ENCODE measurements at regions not wholly inside any gene's neighbourhood (a gene's known extent, or its start where the extent isn't known, plus 50 kb on each side); places are given as distances from the start of the nearest gene placed in this dataset.

GRCh38 chr10:120367341-120367740 is 89.7 kb upstream of the PLPP4 start:
- no peak for DNase-seq
- no peaks in the 10 kb centered on the region for H3K9me3 ChIP-seq
- no peaks in the 10 kb centered on the region for H4K20me1 ChIP-seq (ENCODE audit: insufficient read depth)
- H3K4me1 ChIP-seq (ENCODE audit: control insufficient read depth in 1 of 2, insufficient read depth in 2 of 2, low read depth in 1 of 2, low read length in 1 of 2) = peaks cover 0 to 6% of the 10 kb centered on the region in 2 experiments; a peak in 1 of 4 replicates
- TF ChIP-seq RCOR1 (IDR thresholded peaks at IDR 0.05; ENCODE audit: low read length) (no peak), TEAD4 (IDR thresholded peaks at IDR 0.05; ENCODE audit: borderline replicate concordance, insufficient read depth) (no peak), USF2 (IDR thresholded peaks at IDR 0.05; ENCODE audit: borderline replicate concordance, low read depth, low read length) (no peak), ZBTB33 (IDR thresholded peaks at IDR 0.05; ENCODE audit: borderline replicate concordance, low read depth) (no peak), SIN3A (IDR thresholded peaks at IDR 0.05; ENCODE audit: borderline replicate concordance, low read depth, low read length) (no peak), REST (IDR thresholded peaks at IDR 0.05; ENCODE audit: low read depth, low read length) (no peak), GATA2 (CRISPR knock-in tag; IDR thresholded peaks at IDR 0.05) (no peak), CHD2 (IDR thresholded peaks at IDR 0.05; ENCODE audit: low read length, partially characterized antibody) (no peak), IRF3 (IDR thresholded peaks at IDR 0.05; ENCODE audit: low read depth, low read length) (no peak), NRF1 (IDR thresholded peaks at IDR 0.05; ENCODE audit: low read depth, low read length) (no peak)
- H3K9me2 ChIP-seq = no peaks in the 10 kb centered on the region
- H3K27me3 ChIP-seq (ENCODE audit: insufficient read depth) = no peaks in the 10 kb centered on the region
- H3K79me2 ChIP-seq (ENCODE audit: insufficient read depth) = no peaks in the 10 kb centered on the region
- H3F3A ChIP-seq (replicated peaks; ENCODE audit: insufficient read depth) = peaks cover 33% of the 10 kb centered on the region
- no peak overlapping the region for H3K9ac ChIP-seq
- H3K27ac ChIP-seq (ENCODE audit: low read depth in 2 of 2, low read length in 1 of 2) = no peak overlapping the region
- H3K4me3 ChIP-seq (ENCODE audit: low read depth in 2 of 2, low read length in 1 of 2) = no peak overlapping the region
- no peaks in the 10 kb centered on the region for H3K36me3 ChIP-seq (replicated peaks in 1 of 2; ENCODE audit: control insufficient read depth in 1 of 2, insufficient read depth in 2 of 2, low read length in 1 of 2)
- H2AFZ ChIP-seq (ENCODE audit: low read depth) = no peak overlapping the region
- ChIA-PET POLR2A (no interaction called here), CTCF (no interaction called here)
- no peak overlapping the region for H3K4me2 ChIP-seq
- 84% methylated on average over 3 of the region's 3 CpGs for WGBS (ENCODE audit: low lambda C conversion rate)
